ENCODE measurements at regions not wholly inside any gene's neighbourhood (a gene's known extent, or its start where the extent isn't known, plus 50 kb on each side); places are given as distances from the start of the nearest gene placed in this dataset.

- Histone ChIP-seq H3K4me1 (ENCODE audit: control insufficient read depth in 2 of 2, insufficient read depth in 2 of 2, low read length in 2 of 2) (no peaks in the 10 kb centered on the region), H3K36me3 (ENCODE audit: control insufficient read depth in 2 of 3, insufficient read depth in 3 of 3, low read length in 3 of 3) (no peaks in the 10 kb centered on the region), H3K9me3 (ENCODE audit: control insufficient read depth in 2 of 3, low read length in 3 of 3) (no peaks in the 10 kb centered on the region), H3K4me3 (ENCODE audit: low read length) (no peak overlapping the region), H3K27me3 (ENCODE audit: control insufficient read depth in 2 of 2, insufficient read depth in 2 of 2, low read length in 2 of 2) (no peaks in the 10 kb centered on the region), H3K27ac (ENCODE audit: low read depth, low read length) (no peak overlapping the region)
- intact Hi-C loops (cut with micrococcal nuclease): no loop called here
- ChIA-PET POLR2A (no interaction called here), CTCF (no interaction called here)
- Mint-ChIP-seq H3K4me1 (no peaks in the 10 kb centered on the region), H3K27ac (no peak overlapping the region), H3K4me3 (no peak overlapping the region), H3K9me3 (peaks cover 0 to 15% (median 2%) of the 10 kb centered on the region in 11 donors), H3K36me3 (no peaks in the 10 kb centered on the region), H3K27me3 (no peaks in the 10 kb centered on the region)
- no peak for DNase-seq
- no peak for ATAC-seq
Measured at GRCh38 chr2:123717636-123718334, 307.3 kb upstream of the CNTNAP5 start.

GRCh38 chr2:123720760-123721159, 304.3 kb upstream of the CNTNAP5 start:
- peaks cover 0 to 15% (median 2%) of the 10 kb centered on the region in 11 donors for H3K9me3 Mint-ChIP-seq
- no peak overlapping the region for H3K4me3 ChIP-seq (ENCODE audit: low read length)
- ATAC-seq (no peak), DNase-seq (no peak)
- H3K9me3 ChIP-seq (ENCODE audit: control insufficient read depth in 2 of 3, low read length in 3 of 3): no peaks in the 10 kb centered on the region
- no peaks in the 10 kb centered on the region for H3K27me3 ChIP-seq (ENCODE audit: control insufficient read depth in 2 of 2, insufficient read depth in 2 of 2, low read length in 2 of 2)
- no peak overlapping the region for H3K4me3 Mint-ChIP-seq
- H3K36me3 Mint-ChIP-seq: no peaks in the 10 kb centered on the region
- ChIA-PET CTCF (no interaction called here), POLR2A (no interaction called here)
- no peaks in the 10 kb centered on the region for H3K36me3 ChIP-seq (ENCODE audit: control insufficient read depth in 2 of 3, insufficient read depth in 3 of 3, low read length in 3 of 3)
- H3K27ac Mint-ChIP-seq: no peak overlapping the region
- H3K4me1 ChIP-seq (ENCODE audit: control insufficient read depth in 2 of 2, insufficient read depth in 2 of 2, low read length in 2 of 2): no peaks in the 10 kb centered on the region
- intact Hi-C loops (cut with micrococcal nuclease): no loop called here
- no peaks in the 10 kb centered on the region for H3K27me3 Mint-ChIP-seq
- no peaks in the 10 kb centered on the region for H3K4me1 Mint-ChIP-seq
- H3K27ac ChIP-seq (ENCODE audit: low read depth, low read length): no peak overlapping the region

GRCh38 chr2:123723706-123724105, 301.4 kb upstream of the CNTNAP5 start:
- no peak for ATAC-seq
- DNase-seq: no peak
- Mint-ChIP-seq H3K4me1 (no peaks in the 10 kb centered on the region), H3K36me3 (no peaks in the 10 kb centered on the region), H3K4me3 (no peak overlapping the region), H3K27ac (no peak overlapping the region), H3K27me3 (no peaks in the 10 kb centered on the region), H3K9me3 (peaks cover 0 to 11% (median 2%) of the 10 kb centered on the region in 11 donors)
- POLR2A ChIA-PET: no interaction called here
- H3K36me3 ChIP-seq (ENCODE audit: control insufficient read depth in 2 of 3, insufficient read depth in 3 of 3, low read length in 3 of 3): no peaks in the 10 kb centered on the region
- intact Hi-C loops (cut with micrococcal nuclease): no loop called here
- CTCF ChIA-PET: no interaction called here
- H3K4me1 ChIP-seq (ENCODE audit: control insufficient read depth in 2 of 2, insufficient read depth in 2 of 2, low read length in 2 of 2): no peaks in the 10 kb centered on the region
- H3K27me3 ChIP-seq (ENCODE audit: control insufficient read depth in 2 of 2, insufficient read depth in 2 of 2, low read length in 2 of 2): no peaks in the 10 kb centered on the region
- no peak overlapping the region for H3K4me3 ChIP-seq (ENCODE audit: low read length)
- no peak overlapping the region for H3K27ac ChIP-seq (ENCODE audit: low read depth, low read length)
- no peaks in the 10 kb centered on the region for H3K9me3 ChIP-seq (ENCODE audit: control insufficient read depth in 2 of 3, low read length in 3 of 3)

GRCh38 chr2:123732563-123732962, 292.5 kb upstream of the CNTNAP5 start:
- no peaks in the 10 kb centered on the region for H3K27me3 ChIP-seq (ENCODE audit: control insufficient read depth in 2 of 2, insufficient read depth in 2 of 2, low read length in 2 of 2)
- H3K4me3 Mint-ChIP-seq: no peak overlapping the region
- no peaks in the 10 kb centered on the region for H3K27me3 Mint-ChIP-seq

GRCh38 chr2:123737371-123737770, 287.7 kb upstream of the CNTNAP5 start:
- CTCF ChIA-PET: no interaction called here
- H3K4me3 Mint-ChIP-seq: no peak overlapping the region
- peaks cover 0 to 20% (median 0%) of the 10 kb centered on the region in 11 donors for H3K9me3 Mint-ChIP-seq
- H3K27ac ChIP-seq (ENCODE audit: low read depth, low read length): no peak overlapping the region
- POLR2A ChIA-PET: no interaction called here
- intact Hi-C loops (cut with micrococcal nuclease): no loop called here
- H3K27me3 ChIP-seq (ENCODE audit: control insufficient read depth in 2 of 2, insufficient read depth in 2 of 2, low read length in 2 of 2): no peaks in the 10 kb centered on the region
- no peaks in the 10 kb centered on the region for H3K36me3 ChIP-seq (ENCODE audit: control insufficient read depth in 2 of 3, insufficient read depth in 3 of 3, low read length in 3 of 3)
- no peaks in the 10 kb centered on the region for H3K27me3 Mint-ChIP-seq
- DNase-seq: no peak
- no peak overlapping the region for H3K4me3 ChIP-seq (ENCODE audit: low read length)
- no peaks in the 10 kb centered on the region for H3K36me3 Mint-ChIP-seq
- H3K9me3 ChIP-seq (ENCODE audit: control insufficient read depth in 2 of 3, low read length in 3 of 3): no peaks in the 10 kb centered on the region
- ATAC-seq: no peak
- no peak overlapping the region for H3K27ac Mint-ChIP-seq
- no peaks in the 10 kb centered on the region for H3K4me1 ChIP-seq (ENCODE audit: control insufficient read depth in 2 of 2, insufficient read depth in 2 of 2, low read length in 2 of 2)
- no peaks in the 10 kb centered on the region for H3K4me1 Mint-ChIP-seq

More at GRCh38 chr2:123732563-123732962, 292.5 kb upstream of the CNTNAP5 start:
- POLR2A ChIA-PET: no interaction called here
- Histone ChIP-seq H3K4me3 (ENCODE audit: low read length) (no peak overlapping the region), H3K4me1 (ENCODE audit: control insufficient read depth in 2 of 2, insufficient read depth in 2 of 2, low read length in 2 of 2) (no peaks in the 10 kb centered on the region), H3K9me3 (ENCODE audit: control insufficient read depth in 2 of 3, low read length in 3 of 3) (no peaks in the 10 kb centered on the region), H3K36me3 (ENCODE audit: control insufficient read depth in 2 of 3, insufficient read depth in 3 of 3, low read length in 3 of 3) (no peaks in the 10 kb centered on the region), H3K27ac (ENCODE audit: low read depth, low read length) (no peak overlapping the region)
- CTCF ChIA-PET: no interaction called here
- intact Hi-C loops (cut with micrococcal nuclease): no loop called here
- Mint-ChIP-seq H3K4me1 (no peaks in the 10 kb centered on the region), H3K36me3 (no peaks in the 10 kb centered on the region), H3K27ac (no peak overlapping the region), H3K9me3 (peaks cover 0 to 17% (median 0%) of the 10 kb centered on the region in 11 donors)
- DNase-seq (no peak), ATAC-seq (no peak)

GRCh38 chr2:123738643-123739042, 286.4 kb upstream of the CNTNAP5 start:
- Mint-ChIP-seq H3K27me3 (no peaks in the 10 kb centered on the region), H3K36me3 (no peaks in the 10 kb centered on the region), H3K4me1 (no peaks in the 10 kb centered on the region), H3K27ac (no peak overlapping the region), H3K9me3 (peaks cover 0 to 20% (median 0%) of the 10 kb centered on the region in 11 donors), H3K4me3 (no peak overlapping the region)
- Histone ChIP-seq H3K27ac (ENCODE audit: low read depth, low read length) (no peak overlapping the region), H3K9me3 (ENCODE audit: control insufficient read depth in 2 of 3, low read length in 3 of 3) (no peaks in the 10 kb centered on the region), H3K4me3 (ENCODE audit: low read length) (no peak overlapping the region), H3K27me3 (ENCODE audit: control insufficient read depth in 2 of 2, insufficient read depth in 2 of 2, low read length in 2 of 2) (no peaks in the 10 kb centered on the region), H3K36me3 (ENCODE audit: control insufficient read depth in 2 of 3, insufficient read depth in 3 of 3, low read length in 3 of 3) (no peaks in the 10 kb centered on the region), H3K4me1 (ENCODE audit: control insufficient read depth in 2 of 2, insufficient read depth in 2 of 2, low read length in 2 of 2) (no peaks in the 10 kb centered on the region)
- DNase-seq: no peak
- peak; percentile 53 for ATAC-seq
- CTCF ChIA-PET: no interaction called here
- POLR2A ChIA-PET: no interaction called here
- intact Hi-C loops (cut with micrococcal nuclease): no loop called here

- Mint-ChIP-seq H3K27ac (no peak overlapping the region), H3K27me3 (no peaks in the 10 kb centered on the region), H3K4me3 (no peak overlapping the region), H3K9me3 (peaks cover 0 to 7% (median 0%) of the 10 kb centered on the region in 11 donors), H3K4me1 (no peaks in the 10 kb centered on the region), H3K36me3 (no peaks in the 10 kb centered on the region)
- POLR2A ChIA-PET: no interaction called here
- H3K27me3 ChIP-seq (ENCODE audit: control insufficient read depth in 2 of 2, insufficient read depth in 2 of 2, low read length in 2 of 2): no peaks in the 10 kb centered on the region
- H3K27ac ChIP-seq (ENCODE audit: low read depth, low read length): no peak overlapping the region
- H3K9me3 ChIP-seq (ENCODE audit: control insufficient read depth in 2 of 3, low read length in 3 of 3): no peaks in the 10 kb centered on the region
- H3K36me3 ChIP-seq (ENCODE audit: control insufficient read depth in 2 of 3, insufficient read depth in 3 of 3, low read length in 3 of 3): no peaks in the 10 kb centered on the region
- no peaks in the 10 kb centered on the region for H3K4me1 ChIP-seq (ENCODE audit: control insufficient read depth in 2 of 2, insufficient read depth in 2 of 2, low read length in 2 of 2)
- no peak for ATAC-seq
- H3K4me3 ChIP-seq (ENCODE audit: low read length): no peak overlapping the region
- DNase-seq: no peak
- CTCF ChIA-PET: no interaction called here
- intact Hi-C loops (cut with micrococcal nuclease): no loop called here
Measured at GRCh38 chr2:123746006-123746405, 279.1 kb upstream of the CNTNAP5 start.

Measured in naive thymus-derived CD4-positive, alpha-beta T cell (primary cell).